GM12878 (cell line): ENCODE measurements at regions not wholly inside any gene's neighbourhood (a gene's known extent, or its start where the extent isn't known, plus 50 kb on each side); places are given as distances from the start of the nearest gene placed in this dataset.

ENCODE experiments used
- ATAC-seq: fragments of 200-7000 bp; cut with Tn5 transposase; 3 replicates; pipeline ENCODE4 v1.9.1; 2020; ENCODE audit warnings: mild to moderate bottlenecking, moderate library complexity
- BruUV-seq: library from RNA; stranded (reverse); fragments of 400-500 nt; replicated peaks from 2 replicates; lab custom pipeline; 2021; lab: Mats Ljungman, UMichigan
- CTCF ChIA-PET: fragments of 300-600 bp; sonication (Branson Sonifier 250); formaldehyde crosslinking; extraction: SDS; loops from one replicate; lab custom pipeline; 2021; ENCODE audit warnings: inconsistent platforms; lab: Yijun Ruan, JAX
- POLR2A ChIA-PET: fragments of 350-600 bp; formaldehyde crosslinking; extraction: SDS; loops from one replicate; lab custom pipeline; 2021; ENCODE audit warnings: inconsistent platforms; lab: Charles Lee
- RAD21 ChIA-PET: fragments of 300-600 bp; sonication (Branson Sonifier 250); formaldehyde crosslinking; loops from one replicate; lab custom pipeline; 2023; ENCODE audit warnings: antibody characterized with exemption; ENCODE audit not compliant: unreplicated experiment; lab: Charles Lee
- SMC1A ChIA-PET: fragments of 300-600 bp; sonication (Branson Sonifier 250); formaldehyde crosslinking; loops from one replicate; lab custom pipeline; 2023; ENCODE audit not compliant: unreplicated experiment, uncharacterized antibody; lab: Charles Lee
- DNase-seq: peaks from one replicate; pipeline ENCODE4 v3.0.0-alpha.2; 2011; ENCODE audit warnings: low read depth, low spot score
- FAIRE-seq: peaks from 3 replicates; lab custom pipeline; 2011; peaks lifted over from hg19 to GRCh38; lab: Jason Lieb, UNC
- H2AFZ ChIP-seq: 2 replicates; pipeline ENCODE4 v1.6.0; 2011; ENCODE audit warnings: low read depth, low read length, control low read depth; ENCODE audit not compliant: control insufficient read depth
- H3K27ac ChIP-seq: 2 replicates; pipeline ENCODE4 v1.5.1; 2011; ENCODE audit warnings: control low read depth; ENCODE audit not compliant: control insufficient read depth, insufficient read depth
- H3K27me3 ChIP-seq, 2 experiments: replicated peaks in 1 of 2; 2 replicates each; pipeline versions ENCODE4 v1.6.0 to v1.6.1; 2011; ENCODE audit warnings: low read length in 1 of 2; ENCODE audit not compliant: control insufficient read depth in 2 of 2, insufficient read depth in 2 of 2
- H3K36me3 ChIP-seq, 2 experiments: 2 replicates each; pipeline ENCODE4 v1.5.1; 2011; ENCODE audit warnings: low read length in 1 of 2; ENCODE audit not compliant: control insufficient read depth in 2 of 2, insufficient read depth in 2 of 2
- H3K4me1 ChIP-seq: 2 replicates; pipeline ENCODE4 v1.6.1; 2011; ENCODE audit warnings: mild to moderate bottlenecking, low read length, moderate library complexity, mixed read lengths; ENCODE audit not compliant: control insufficient read depth, insufficient read depth
- H3K4me2 ChIP-seq: 2 replicates; pipeline ENCODE4 v1.6.0; 2011; ENCODE audit warnings: control low read depth; ENCODE audit not compliant: control insufficient read depth, insufficient read depth
- H3K4me3 ChIP-seq: fragments of 200-600 bp; sonication (generic); 2 replicates; pipeline ENCODE4 v1.5.1; 2016
- H3K79me2 ChIP-seq: 2 replicates; pipeline ENCODE4 v1.6.0; 2011; ENCODE audit warnings: low read length; ENCODE audit not compliant: control insufficient read depth, insufficient read depth
- H3K9ac ChIP-seq: 2 replicates; pipeline ENCODE4 v1.8.0; 2011; ENCODE audit warnings: low read length, control low read depth, mixed read lengths; ENCODE audit not compliant: control insufficient read depth, insufficient read depth
- H3K9me3 ChIP-seq: replicated peaks from 3 replicates; pipeline ENCODE4 v1.5.1; 2011; ENCODE audit warnings: mild to moderate bottlenecking, low read length; ENCODE audit not compliant: control insufficient read depth, insufficient read depth
- H4K20me1 ChIP-seq: 2 replicates; pipeline ENCODE4 v1.6.0; 2011; ENCODE audit not compliant: control insufficient read depth, insufficient read depth
- ASH2L ChIP-seq: fragments of 300-600, 200-600 bp; sonication (generic); IDR thresholded peaks from 2 replicates; pipeline ENCODE4 v1.6.1; 2017; ENCODE audit warnings: low read depth, mild to moderate bottlenecking, borderline replicate concordance
- CBX3 ChIP-seq: fragments of 200-600 bp; sonication (generic); IDR thresholded peaks from 2 replicates; pipeline ENCODE4 v1.6.1; 2016; ENCODE audit warnings: low read depth, borderline replicate concordance
- RAD21 ChIP-seq: IDR thresholded peaks from 2 replicates; pipeline ENCODE4 v1.6.1; 2011; ENCODE audit warnings: mild to moderate bottlenecking, low read depth, low read length, moderate library complexity; ENCODE audit not compliant: insufficient read depth
- TCF12 ChIP-seq: IDR thresholded peaks from 2 replicates; pipeline ENCODE4 v1.6.1; 2011; ENCODE audit warnings: low read depth, mild to moderate bottlenecking, low read length
- ZBED1 ChIP-seq: IDR thresholded peaks from 2 replicates; pipeline ENCODE4 v1.6.1; 2016; ENCODE audit warnings: borderline replicate concordance
- ZNF274 ChIP-seq: IDR thresholded peaks from one replicate; pipeline ENCODE4 v1.8.0; 2011; ENCODE audit not compliant: insufficient read length, insufficient read depth
- WGBS: methylation state at CpG from one replicate; pipeline ENCODE4 v1.1.6; 2016; ENCODE audit warnings: low lambda C conversion rate; ENCODE audit not compliant: insufficient replicate concordance, insufficient coverage; ENCODE audit errors: missing lambda C conversion rate; 5-methylcytosine and 5-hydroxymethylcytosine counted together
- in situ Hi-C: fragments of 300-500 bp; cut with MboI; formaldehyde crosslinking; loops from 9 replicates; pipeline ENCODE4 v1.14.3; 2018; ENCODE audit warnings: mixed read lengths
- intact Hi-C: fragments of 100-400 bp; cut with micrococcal nuclease; formaldehyde crosslinking; loops from one replicate; pipeline ENCODE4 v1.14.2; 2022; ENCODE audit not compliant: unreplicated experiment
- TF ChIP-seq, protein P1 (sequence below): IDR thresholded peaks from 2 replicates; pipeline ENCODE4 v1.6.1; 2011; ENCODE audit warnings: low read depth, low read length, improper control_type of control experiment, borderline replicate concordance
- TF ChIP-seq, protein P2 (sequence below): fragments of 150-350 bp; IDR thresholded peaks from 2 replicates; pipeline ENCODE4 v1.6.1; 2016; ENCODE audit warnings: low read depth, low read length
- TF ChIP-seq, protein P3 (sequence below): fragments of 450-650 bp; formaldehyde crosslinking; IDR thresholded peaks from 2 replicates; pipeline ENCODE4 v1.5.0; 2022; ENCODE audit warnings: mild to moderate bottlenecking, missing genetic modification characterization
- TF ChIP-seq, protein P4 (sequence below): fragments of 450-650 bp; IDR thresholded peaks from 2 replicates; pipeline ENCODE4 v1.6.1; 2017; ENCODE audit warnings: mild to moderate bottlenecking, moderate library complexity

DNA sequence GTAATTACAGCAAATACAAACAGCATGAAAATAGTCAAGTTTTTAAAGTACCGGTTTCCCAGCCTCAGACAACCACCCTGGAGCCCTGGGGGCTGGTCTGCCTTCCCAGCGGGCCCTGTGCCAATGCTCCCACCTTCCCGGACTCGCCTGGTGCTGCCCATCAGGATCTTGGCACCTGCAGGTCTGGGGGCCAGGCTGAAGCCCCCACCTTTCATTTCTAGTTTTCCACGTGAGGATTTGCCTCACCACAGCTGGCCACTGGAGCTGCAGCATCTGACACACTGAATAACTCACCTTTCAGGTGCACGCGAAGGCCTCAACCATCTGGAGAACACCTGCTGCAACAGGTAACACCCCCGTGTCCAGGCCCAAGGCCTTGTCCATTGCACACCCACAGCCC lies 108.7 kb upstream of the THY1 start:
- intact Hi-C loops: no loop called here
- TF ChIP-seq, protein P1, sequence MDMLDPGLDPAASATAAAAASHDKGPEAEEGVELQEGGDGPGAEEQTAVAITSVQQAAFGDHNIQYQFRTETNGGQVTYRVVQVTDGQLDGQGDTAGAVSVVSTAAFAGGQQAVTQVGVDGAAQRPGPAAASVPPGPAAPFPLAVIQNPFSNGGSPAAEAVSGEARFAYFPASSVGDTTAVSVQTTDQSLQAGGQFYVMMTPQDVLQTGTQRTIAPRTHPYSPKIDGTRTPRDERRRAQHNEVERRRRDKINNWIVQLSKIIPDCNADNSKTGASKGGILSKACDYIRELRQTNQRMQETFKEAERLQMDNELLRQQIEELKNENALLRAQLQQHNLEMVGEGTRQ: no peak
- TF ChIP-seq ZNF274 (no peak), ASH2L (no peak), ZBED1 (no peak), RAD21 (no peak), CBX3 (no peak), TCF12 (no peak)
- TF ChIP-seq, protein P2, sequence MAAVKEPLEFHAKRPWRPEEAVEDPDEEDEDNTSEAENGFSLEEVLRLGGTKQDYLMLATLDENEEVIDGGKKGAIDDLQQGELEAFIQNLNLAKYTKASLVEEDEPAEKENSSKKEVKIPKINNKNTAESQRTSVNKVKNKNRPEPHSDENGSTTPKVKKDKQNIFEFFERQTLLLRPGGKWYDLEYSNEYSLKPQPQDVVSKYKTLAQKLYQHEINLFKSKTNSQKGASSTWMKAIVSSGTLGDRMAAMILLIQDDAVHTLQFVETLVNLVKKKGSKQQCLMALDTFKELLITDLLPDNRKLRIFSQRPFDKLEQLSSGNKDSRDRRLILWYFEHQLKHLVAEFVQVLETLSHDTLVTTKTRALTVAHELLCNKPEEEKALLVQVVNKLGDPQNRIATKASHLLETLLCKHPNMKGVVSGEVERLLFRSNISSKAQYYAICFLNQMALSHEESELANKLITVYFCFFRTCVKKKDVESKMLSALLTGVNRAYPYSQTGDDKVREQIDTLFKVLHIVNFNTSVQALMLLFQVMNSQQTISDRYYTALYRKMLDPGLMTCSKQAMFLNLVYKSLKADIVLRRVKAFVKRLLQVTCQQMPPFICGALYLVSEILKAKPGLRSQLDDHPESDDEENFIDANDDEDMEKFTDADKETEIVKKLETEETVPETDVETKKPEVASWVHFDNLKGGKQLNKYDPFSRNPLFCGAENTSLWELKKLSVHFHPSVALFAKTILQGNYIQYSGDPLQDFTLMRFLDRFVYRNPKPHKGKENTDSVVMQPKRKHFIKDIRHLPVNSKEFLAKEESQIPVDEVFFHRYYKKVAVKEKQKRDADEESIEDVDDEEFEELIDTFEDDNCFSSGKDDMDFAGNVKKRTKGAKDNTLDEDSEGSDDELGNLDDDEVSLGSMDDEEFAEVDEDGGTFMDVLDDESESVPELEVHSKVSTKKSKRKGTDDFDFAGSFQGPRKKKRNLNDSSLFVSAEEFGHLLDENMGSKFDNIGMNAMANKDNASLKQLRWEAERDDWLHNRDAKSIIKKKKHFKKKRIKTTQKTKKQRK: no peak
- TF ChIP-seq, protein P3, sequence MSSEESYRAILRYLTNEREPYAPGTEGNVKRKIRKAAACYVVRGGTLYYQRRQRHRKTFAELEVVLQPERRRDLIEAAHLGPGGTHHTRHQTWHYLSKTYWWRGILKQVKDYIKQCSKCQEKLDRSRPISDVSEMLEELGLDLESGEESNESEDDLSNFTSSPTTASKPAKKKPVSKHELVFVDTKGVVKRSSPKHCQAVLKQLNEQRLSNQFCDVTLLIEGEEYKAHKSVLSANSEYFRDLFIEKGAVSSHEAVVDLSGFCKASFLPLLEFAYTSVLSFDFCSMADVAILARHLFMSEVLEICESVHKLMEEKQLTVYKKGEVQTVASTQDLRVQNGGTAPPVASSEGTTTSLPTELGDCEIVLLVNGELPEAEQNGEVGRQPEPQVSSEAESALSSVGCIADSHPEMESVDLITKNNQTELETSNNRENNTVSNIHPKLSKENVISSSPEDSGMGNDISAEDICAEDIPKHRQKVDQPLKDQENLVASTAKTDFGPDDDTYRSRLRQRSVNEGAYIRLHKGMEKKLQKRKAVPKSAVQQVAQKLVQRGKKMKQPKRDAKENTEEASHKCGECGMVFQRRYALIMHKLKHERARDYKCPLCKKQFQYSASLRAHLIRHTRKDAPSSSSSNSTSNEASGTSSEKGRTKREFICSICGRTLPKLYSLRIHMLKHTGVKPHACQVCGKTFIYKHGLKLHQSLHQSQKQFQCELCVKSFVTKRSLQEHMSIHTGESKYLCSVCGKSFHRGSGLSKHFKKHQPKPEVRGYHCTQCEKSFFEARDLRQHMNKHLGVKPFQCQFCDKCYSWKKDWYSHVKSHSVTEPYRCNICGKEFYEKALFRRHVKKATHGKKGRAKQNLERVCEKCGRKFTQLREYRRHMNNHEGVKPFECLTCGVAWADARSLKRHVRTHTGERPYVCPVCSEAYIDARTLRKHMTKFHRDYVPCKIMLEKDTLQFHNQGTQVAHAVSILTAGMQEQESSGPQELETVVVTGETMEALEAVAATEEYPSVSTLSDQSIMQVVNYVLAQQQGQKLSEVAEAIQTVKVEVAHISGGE (CRISPR knock-in tag): no peak
- TF ChIP-seq, protein P4, sequence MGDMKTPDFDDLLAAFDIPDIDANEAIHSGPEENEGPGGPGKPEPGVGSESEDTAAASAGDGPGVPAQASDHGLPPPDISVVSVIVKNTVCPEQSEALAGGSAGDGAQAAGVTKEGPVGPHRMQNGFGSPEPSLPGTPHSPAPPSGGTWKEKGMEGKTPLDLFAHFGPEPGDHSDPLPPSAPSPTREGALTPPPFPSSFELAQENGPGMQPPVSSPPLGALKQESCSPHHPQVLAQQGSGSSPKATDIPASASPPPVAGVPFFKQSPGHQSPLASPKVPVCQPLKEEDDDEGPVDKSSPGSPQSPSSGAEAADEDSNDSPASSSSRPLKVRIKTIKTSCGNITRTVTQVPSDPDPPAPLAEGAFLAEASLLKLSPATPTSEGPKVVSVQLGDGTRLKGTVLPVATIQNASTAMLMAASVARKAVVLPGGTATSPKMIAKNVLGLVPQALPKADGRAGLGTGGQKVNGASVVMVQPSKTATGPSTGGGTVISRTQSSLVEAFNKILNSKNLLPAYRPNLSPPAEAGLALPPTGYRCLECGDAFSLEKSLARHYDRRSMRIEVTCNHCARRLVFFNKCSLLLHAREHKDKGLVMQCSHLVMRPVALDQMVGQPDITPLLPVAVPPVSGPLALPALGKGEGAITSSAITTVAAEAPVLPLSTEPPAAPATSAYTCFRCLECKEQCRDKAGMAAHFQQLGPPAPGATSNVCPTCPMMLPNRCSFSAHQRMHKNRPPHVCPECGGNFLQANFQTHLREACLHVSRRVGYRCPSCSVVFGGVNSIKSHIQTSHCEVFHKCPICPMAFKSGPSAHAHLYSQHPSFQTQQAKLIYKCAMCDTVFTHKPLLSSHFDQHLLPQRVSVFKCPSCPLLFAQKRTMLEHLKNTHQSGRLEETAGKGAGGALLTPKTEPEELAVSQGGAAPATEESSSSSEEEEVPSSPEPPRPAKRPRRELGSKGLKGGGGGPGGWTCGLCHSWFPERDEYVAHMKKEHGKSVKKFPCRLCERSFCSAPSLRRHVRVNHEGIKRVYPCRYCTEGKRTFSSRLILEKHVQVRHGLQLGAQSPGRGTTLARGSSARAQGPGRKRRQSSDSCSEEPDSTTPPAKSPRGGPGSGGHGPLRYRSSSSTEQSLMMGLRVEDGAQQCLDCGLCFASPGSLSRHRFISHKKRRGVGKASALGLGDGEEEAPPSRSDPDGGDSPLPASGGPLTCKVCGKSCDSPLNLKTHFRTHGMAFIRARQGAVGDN: no peak

More for the DNA sequence above, 108.7 kb upstream of the THY1 start:
- BruUV-seq: no TSS peak
- Histone ChIP-seq H3K4me1 (peaks cover 3% of the 10 kb centered on the region), H3K9ac (no peak overlapping the region), H3K4me3 (no peak overlapping the region), H3K27me3 (no peaks in the 10 kb centered on the region; a peak in 1 of 4 replicates), H3K9me3 (no peaks in the 10 kb centered on the region), H3K4me2 (no peak overlapping the region), H3K27ac (no peak overlapping the region), H3K36me3 (no peaks in the 10 kb centered on the region), H2AFZ (no peak overlapping the region), H4K20me1 (no peaks in the 10 kb centered on the region; the same call in 1 of the 2 replicates), H3K79me2 (no peaks in the 10 kb centered on the region)
- ChIA-PET POLR2A (no interaction called here), SMC1A (interaction anchor here (3.3 kb wide), 1 partner anchor 19 kb away, joined by 12 read pairs; no protein-coding TSS in a partner anchor), RAD21 (no interaction called here), CTCF (interaction anchor here (1.1 to 2.9 kb wide), 4 partner anchors 8 to 176 kb away, joined by 3 to 18 read pairs (median 10); no protein-coding TSS in a partner anchor)
- DNase-seq (no peak), FAIRE-seq (no peak), ATAC-seq (no peak)
- WGBS: 31% methylated on average over 8 of the region's 8 CpGs
- in situ Hi-C loops: no loop called here
